HG03457 (cell line): ENCODE measurements at regions not wholly inside any gene's neighbourhood (a gene's known extent, or its start where the extent isn't known, plus 50 kb on each side); places are given as distances from the start of the nearest gene placed in this dataset.

Experiments used
- ATAC-seq: cut with Tn5 transposase; IDR thresholded peaks from one replicate; pipeline ENCODE4 v1.9.1; 2021; ENCODE audit warnings: moderate number of reproducible peaks; ENCODE audit not compliant: unreplicated experiment

GRCh38 chr15:35320158-35320780, 225.7 kb downstream of the DPH6 start:
- ATAC-seq, result no peak

GRCh38 chr15:35319354-35319753, 226.6 kb downstream of the DPH6 start:
- ATAC-seq, result no peak

- no peak for ATAC-seq
These were observed 228.7 kb downstream of the DPH6 start for GRCh38 chr15:35317217-35317616.

- no peak for ATAC-seq
These were observed 227.2 kb upstream of the NANOGP8 start for GRCh38 chr15:35312344-35312743.

GRCh38 chr15:35311615-35312014, 226.5 kb upstream of the NANOGP8 start:
- no peak for ATAC-seq

GRCh38 chr15:35309886-35310285, 224.8 kb upstream of the NANOGP8 start:
- no peak for ATAC-seq

- no peak for ATAC-seq
These were observed 223.7 kb upstream of the NANOGP8 start for GRCh38 chr15:35308802-35309201.

- no peak for ATAC-seq
These were observed 222.6 kb upstream of the NANOGP8 start for GRCh38 chr15:35307676-35308075.

- ATAC-seq, result no peak
These were observed 221.9 kb upstream of the NANOGP8 start for GRCh38 chr15:35307026-35307425.

- no peak for ATAC-seq
These were observed 221.4 kb upstream of the NANOGP8 start for GRCh38 chr15:35306361-35306981.

GRCh38 chr15:35305946-35306345, 220.9 kb upstream of the NANOGP8 start:
- no peak for ATAC-seq

GRCh38 chr15:35305031-35305550, 220.0 kb upstream of the NANOGP8 start:
- no peak for ATAC-seq

- ATAC-seq, result no peak
These were observed 219.3 kb upstream of the NANOGP8 start for GRCh38 chr15:35304389-35304788.

GRCh38 chr15:35302334-35302733, 217.2 kb upstream of the NANOGP8 start:
- no peak for ATAC-seq

GRCh38 chr15:35301088-35301487, 216.0 kb upstream of the NANOGP8 start:
- ATAC-seq, result no peak

GRCh38 chr15:35299059-35299735, 214.1 kb upstream of the NANOGP8 start:
- ATAC-seq, result no peak

GRCh38 chr15:35298509-35298908, 213.4 kb upstream of the NANOGP8 start:
- no peak for ATAC-seq

- ATAC-seq, result no peak
These were observed 208.4 kb upstream of the NANOGP8 start for GRCh38 chr15:35293353-35294130.

- no peak for ATAC-seq
These were observed 205.2 kb upstream of the NANOGP8 start for GRCh38 chr15:35290301-35290721.

- no peak for ATAC-seq
These were observed 204.0 kb upstream of the NANOGP8 start for GRCh38 chr15:35289024-35289617.

- no peak for ATAC-seq
These were observed 203.5 kb upstream of the NANOGP8 start for GRCh38 chr15:35288580-35288979.
